ENCODE measurements at regions not wholly inside any gene's neighbourhood (a gene's known extent, or its start where the extent isn't known, plus 50 kb on each side); places are given as distances from the start of the nearest gene placed in this dataset.

DNA sequence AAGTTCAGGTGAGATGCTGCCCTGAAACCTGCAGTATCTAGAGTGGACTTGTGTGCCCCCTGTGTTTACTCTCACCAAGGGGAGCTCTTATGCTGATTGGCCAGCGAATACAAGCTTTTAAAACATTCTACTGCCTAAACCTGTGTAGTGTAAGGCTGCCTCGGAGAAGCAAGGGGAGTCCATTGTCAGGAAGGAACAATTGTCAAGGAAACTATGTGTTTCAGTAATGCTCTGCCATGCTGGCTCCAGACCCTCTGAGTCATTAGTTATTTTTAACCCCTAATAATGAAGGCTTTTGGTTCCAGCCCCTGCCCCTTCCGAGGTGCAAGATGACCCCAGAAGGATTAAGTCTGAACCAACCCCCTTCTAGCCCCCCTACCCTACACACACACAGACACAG, 66.1 kb upstream of the CHMP2B start:
- TF ChIP-seq, protein P1, sequence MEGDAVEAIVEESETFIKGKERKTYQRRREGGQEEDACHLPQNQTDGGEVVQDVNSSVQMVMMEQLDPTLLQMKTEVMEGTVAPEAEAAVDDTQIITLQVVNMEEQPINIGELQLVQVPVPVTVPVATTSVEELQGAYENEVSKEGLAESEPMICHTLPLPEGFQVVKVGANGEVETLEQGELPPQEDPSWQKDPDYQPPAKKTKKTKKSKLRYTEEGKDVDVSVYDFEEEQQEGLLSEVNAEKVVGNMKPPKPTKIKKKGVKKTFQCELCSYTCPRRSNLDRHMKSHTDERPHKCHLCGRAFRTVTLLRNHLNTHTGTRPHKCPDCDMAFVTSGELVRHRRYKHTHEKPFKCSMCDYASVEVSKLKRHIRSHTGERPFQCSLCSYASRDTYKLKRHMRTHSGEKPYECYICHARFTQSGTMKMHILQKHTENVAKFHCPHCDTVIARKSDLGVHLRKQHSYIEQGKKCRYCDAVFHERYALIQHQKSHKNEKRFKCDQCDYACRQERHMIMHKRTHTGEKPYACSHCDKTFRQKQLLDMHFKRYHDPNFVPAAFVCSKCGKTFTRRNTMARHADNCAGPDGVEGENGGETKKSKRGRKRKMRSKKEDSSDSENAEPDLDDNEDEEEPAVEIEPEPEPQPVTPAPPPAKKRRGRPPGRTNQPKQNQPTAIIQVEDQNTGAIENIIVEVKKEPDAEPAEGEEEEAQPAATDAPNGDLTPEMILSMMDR (conservative IDR thresholded peaks at IDR 0.05; ENCODE audit: low read depth, low read length) = no peak
- DNase-seq (ENCODE audit: low read depth) = no peak
- no peak overlapping the region for H3K4me3 ChIP-seq (ENCODE audit: low read depth, low read length)

DNA sequence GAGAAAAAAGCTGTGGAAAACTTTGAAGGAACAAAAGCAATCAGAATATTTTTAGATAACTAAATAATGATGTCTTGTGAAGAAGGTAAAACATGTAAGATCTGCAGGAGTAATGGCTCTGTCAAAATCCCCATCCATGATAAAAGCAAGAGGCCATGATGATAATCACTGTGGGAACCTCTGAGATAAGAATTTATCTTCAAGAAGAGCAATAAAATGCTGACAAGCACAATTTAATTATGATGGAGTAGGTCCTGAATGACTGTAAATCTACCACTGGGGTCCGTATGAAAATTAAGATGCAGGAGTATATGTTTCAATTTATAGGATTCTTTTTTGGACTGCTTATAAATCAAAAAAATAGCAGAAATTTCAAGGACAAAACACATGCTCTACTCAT, 68.3 kb upstream of the CHMP2B start:
- no peak for DNase-seq (ENCODE audit: low read depth)
- TF ChIP-seq, protein P1 (conservative IDR thresholded peaks at IDR 0.05; ENCODE audit: low read depth, low read length) = no peak
- no peak overlapping the region for H3K4me3 ChIP-seq (ENCODE audit: low read depth, low read length)

DNA sequence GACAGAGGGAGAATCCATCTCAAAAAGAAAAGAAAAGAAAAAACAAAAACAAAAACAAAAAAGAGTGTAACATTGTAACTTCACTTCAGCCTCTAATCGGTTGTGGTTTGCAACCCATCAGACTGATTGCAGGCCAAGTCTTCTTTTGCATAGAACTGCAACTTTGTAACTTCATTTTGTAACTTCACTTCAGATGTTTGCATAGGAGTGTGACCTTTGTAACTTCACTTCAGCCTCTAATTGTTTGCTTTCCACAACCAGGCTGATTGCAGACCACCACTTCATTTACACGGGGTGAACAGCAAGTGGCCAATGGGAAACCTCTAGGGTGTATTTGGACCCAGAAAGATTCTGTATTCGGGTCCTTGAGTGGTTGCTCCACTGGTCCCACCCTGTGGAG, 79.1 kb upstream of the CHMP2B start:
- H3K4me3 ChIP-seq (ENCODE audit: low read depth, low read length) = no peak overlapping the region
- DNase-seq (ENCODE audit: low read depth) = no peak
- TF ChIP-seq, protein P1 (conservative IDR thresholded peaks at IDR 0.05; ENCODE audit: low read depth, low read length) = no peak

DNA sequence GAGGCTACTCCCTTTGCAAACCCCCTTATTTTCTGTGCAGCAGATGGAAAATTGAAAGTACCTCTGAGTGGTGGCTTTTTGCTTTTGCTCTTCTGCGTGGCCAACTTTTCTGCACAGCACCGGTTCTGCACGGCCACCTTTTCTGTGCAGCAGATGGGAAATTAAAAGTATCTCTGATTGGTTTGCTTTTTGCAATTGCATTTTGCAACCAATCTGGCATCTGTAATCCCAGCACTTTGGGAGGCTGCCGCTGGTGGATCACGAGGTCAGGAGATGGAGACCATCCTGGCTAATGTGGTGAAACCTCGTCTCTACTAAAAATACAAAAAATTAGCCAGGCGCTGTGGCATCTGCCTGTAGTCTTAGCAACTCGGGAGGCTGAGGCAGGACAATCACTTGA, 79.5 kb upstream of the CHMP2B start:
- DNase-seq (ENCODE audit: low read depth) = no peak
- TF ChIP-seq, protein P1 (conservative IDR thresholded peaks at IDR 0.05; ENCODE audit: low read depth, low read length) = no peak
- no peak overlapping the region for H3K4me3 ChIP-seq (ENCODE audit: low read depth, low read length)

DNA sequence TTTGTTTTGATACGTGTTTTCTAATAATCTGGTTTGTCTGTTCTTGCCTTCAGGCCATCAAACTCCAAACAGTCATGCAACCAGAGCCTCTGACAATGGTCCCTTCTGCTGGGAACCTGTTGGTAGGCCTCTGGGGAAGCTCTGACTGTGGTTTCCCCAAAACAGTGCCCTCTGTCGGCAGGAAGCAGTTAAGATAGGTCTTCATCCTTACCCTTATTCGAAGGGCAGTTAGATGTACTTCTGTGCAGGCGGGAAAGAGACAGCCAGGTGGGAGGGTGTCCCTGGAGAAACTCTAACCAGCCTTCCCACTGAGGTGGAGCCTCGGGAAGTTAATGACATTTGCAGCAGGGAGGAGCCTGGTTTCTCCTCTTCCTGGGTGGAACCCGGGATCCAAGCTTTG, 81.6 kb upstream of the CHMP2B start:
- TF ChIP-seq, protein P1 (conservative IDR thresholded peaks at IDR 0.05; ENCODE audit: low read depth, low read length) = peak; percentile 51
- DNase-seq (ENCODE audit: low read depth) = no peak
- no peak overlapping the region for H3K4me3 ChIP-seq (ENCODE audit: low read depth, low read length)

DNA sequence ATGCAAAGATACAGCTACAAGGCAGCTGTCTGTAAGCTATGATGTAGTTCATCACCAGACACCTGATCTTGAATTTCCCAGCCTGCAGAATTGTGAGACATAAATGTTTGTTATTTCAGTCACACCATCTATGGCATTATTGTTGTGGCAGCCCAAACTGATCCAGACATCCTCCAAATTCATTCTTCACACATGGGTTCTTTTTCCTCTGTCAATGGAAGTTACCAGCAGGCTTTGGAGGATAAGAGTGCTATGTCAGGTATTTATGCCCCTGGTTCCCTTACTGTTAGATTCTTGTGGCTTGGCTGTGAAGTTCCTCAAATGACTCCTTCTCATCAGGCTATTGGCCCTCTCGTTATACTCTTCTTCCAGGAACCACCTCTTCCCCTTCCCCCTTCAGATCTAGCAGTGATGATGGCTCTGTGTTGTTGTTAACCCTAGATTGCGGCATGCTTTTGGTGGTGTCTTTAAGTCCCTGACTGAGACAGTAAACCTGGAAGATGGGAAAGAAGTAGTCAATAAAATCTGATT, 91.0 kb upstream of the CHMP2B start:
- no peak overlapping the region for H3K4me3 ChIP-seq (ENCODE audit: low read depth, low read length)
- DNase-seq (ENCODE audit: low read depth) = no peak
- TF ChIP-seq, protein P1 (conservative IDR thresholded peaks at IDR 0.05; ENCODE audit: low read depth, low read length) = no peak

DNA sequence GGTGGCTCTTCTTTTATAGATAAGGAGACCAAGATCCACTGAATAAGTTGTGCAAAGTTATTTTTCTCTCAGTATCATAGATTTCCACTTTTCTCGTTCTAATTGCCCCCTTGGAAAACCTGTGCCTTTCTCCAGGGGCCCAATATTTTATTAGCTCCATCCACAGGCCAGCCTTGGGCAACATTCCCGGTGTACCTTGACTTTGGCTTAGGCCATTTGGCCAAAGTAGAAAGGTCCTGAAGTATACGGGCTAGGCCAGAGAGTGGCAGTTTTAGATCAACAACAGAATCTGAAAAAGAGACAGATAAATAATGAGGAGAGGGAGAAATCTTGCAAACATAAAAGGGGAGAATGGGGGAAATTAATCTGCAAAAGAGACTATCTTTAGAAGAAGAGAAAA, 91.7 kb upstream of the CHMP2B start:
- TF ChIP-seq, protein P1 (conservative IDR thresholded peaks at IDR 0.05; ENCODE audit: low read depth, low read length) = no peak
- DNase-seq (ENCODE audit: low read depth) = no peak
- H3K4me3 ChIP-seq (ENCODE audit: low read depth, low read length) = no peak overlapping the region
